Suppressor macrophage (primary cell): ENCODE measurements at regions not wholly inside any gene's neighbourhood (a gene's known extent, or its start where the extent isn't known, plus 50 kb on each side); places are given as distances from the start of the nearest gene placed in this dataset.

Source experiments
- DNase-seq, 4 experiments: peaks; one replicate each; pipeline ENCODE4 v3.0.0-alpha.2; 2020 to 2022

GRCh38 chr10:117673230-117674010 is 130.9 kb downstream of the EMX2 start:
- DNase-seq, result no peak

- no peak for DNase-seq
Measured at GRCh38 chr10:117674201-117674600, 131.7 kb downstream of the EMX2 start.

GRCh38 chr10:117674646-117675045 is 132.1 kb downstream of the EMX2 start:
- DNase-seq, result no peak

GRCh38 chr10:117675514-117676055 is 133.0 kb downstream of the EMX2 start:
- no peak for DNase-seq

GRCh38 chr10:117677239-117677638 is 134.7 kb downstream of the EMX2 start:
- no peak for DNase-seq

- DNase-seq, result no peak
Measured at GRCh38 chr10:117677890-117678500, 135.4 kb downstream of the EMX2 start.

DNA sequence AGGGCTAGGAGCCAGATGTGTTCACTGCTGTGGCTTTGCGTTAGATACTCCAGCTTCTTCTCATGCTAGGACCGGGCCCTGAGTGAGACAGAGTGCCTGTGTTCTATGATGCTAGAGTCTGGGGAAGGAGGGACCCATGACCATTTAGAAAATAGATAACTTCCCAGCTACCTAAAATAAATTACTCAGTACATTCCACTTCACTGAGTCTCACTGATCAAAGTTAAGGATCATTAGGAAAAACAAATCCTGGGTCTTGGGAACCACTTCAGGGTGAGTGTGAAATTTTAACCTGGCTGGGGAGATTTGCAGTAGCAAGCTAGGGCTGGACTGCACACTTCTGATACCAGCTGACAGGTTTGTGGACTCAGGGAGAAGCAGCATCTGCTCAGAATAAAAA is 138.1 kb downstream of the EMX2 start:
- no peak for DNase-seq

- DNase-seq, result no peak
Measured at GRCh38 chr10:117681104-117681503, 138.6 kb downstream of the EMX2 start.

- no peak for DNase-seq
Measured at GRCh38 chr10:117684046-117684610, 141.6 kb downstream of the EMX2 start.

GRCh38 chr10:117684672-117685211 is 142.2 kb downstream of the EMX2 start:
- DNase-seq, result peak in 1 of 4 experiments; percentile 1

GRCh38 chr10:117685431-117685830 is 142.9 kb downstream of the EMX2 start:
- DNase-seq, result no peak

DNA sequence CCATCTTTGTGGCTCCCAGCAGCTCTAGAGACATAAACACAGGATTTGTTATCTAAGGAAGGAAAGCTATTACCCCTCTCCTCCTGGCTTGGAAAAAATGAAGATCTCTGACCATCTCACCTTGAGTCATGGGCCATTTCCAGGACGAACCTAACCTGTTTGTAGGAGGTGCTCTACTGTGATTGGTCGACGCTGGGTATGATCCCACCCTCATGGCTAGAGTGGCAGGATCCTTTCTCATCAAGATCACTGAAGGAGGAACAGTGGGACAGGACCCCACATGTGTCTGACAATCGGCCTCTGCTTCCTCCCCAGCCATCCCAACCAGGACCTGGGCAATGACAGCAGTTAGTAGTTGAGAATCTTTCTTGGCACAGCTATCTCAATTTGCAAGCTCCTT is 144.1 kb downstream of the EMX2 start:
- no peak for DNase-seq

GRCh38 chr10:117688358-117688757 is 145.8 kb downstream of the EMX2 start:
- no peak for DNase-seq

- DNase-seq, result no peak
Measured at GRCh38 chr10:117689566-117689965, 147.0 kb downstream of the EMX2 start.

GRCh38 chr10:117690359-117690758 is 147.8 kb downstream of the EMX2 start:
- no peak for DNase-seq

- no peak for DNase-seq
Measured at GRCh38 chr10:117694190-117694589, 151.6 kb downstream of the EMX2 start.

DNA sequence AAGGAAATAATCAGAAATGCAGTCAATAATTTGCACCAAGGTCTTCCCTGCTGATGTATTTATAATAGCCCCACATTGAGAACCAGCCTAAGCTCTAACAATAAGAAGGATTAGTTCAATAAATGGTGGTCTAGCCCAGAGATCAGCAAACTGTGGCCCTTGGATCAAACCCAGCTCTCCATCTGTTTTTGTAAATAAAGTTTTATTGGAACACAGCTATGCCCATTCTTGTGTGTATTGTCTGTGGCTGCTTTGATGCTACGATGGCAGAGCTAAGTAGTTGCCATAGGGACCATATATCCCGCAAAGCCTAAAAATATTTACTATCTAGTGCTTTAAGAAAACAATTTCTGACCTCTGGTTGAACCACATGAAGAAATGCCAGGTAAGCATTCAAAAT is 154.9 kb downstream of the EMX2 start:
- no peak for DNase-seq

- no peak for DNase-seq
Measured at GRCh38 chr10:117698809-117699208, 156.3 kb downstream of the EMX2 start.

DNA sequence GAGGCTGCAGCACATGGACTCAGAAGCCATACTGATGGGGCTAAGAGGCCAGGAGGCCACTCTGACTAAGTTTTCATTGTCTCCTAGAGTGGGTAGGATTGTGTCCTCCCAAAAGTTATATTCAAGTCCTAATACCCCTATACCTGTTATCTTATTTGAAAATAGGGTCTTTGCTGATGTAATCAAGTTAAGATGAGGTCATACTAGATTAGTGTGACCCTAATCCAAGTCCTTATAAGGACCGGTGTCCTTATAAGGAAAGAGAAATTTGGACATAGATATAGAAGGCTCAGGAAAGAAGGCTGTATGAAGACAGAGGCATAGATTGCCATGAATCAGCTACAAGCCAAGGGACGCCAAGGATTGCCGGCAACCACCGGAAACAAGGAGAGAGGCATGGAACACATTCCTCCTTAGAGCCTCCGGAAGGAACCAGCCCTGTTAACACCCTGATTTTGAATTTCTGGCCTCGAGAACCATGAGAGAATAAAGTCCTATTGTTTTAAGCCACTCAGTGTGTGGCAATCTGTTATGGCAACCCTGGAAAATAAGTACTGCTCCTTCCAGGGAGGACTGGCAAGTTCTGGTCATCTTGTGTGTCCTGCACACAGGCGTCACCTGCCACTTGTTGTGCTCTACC is 157.0 kb downstream of the EMX2 start:
- no peak for DNase-seq

- no peak for DNase-seq
Measured at GRCh38 chr10:117710181-117710798, 167.7 kb downstream of the EMX2 start.

DNA sequence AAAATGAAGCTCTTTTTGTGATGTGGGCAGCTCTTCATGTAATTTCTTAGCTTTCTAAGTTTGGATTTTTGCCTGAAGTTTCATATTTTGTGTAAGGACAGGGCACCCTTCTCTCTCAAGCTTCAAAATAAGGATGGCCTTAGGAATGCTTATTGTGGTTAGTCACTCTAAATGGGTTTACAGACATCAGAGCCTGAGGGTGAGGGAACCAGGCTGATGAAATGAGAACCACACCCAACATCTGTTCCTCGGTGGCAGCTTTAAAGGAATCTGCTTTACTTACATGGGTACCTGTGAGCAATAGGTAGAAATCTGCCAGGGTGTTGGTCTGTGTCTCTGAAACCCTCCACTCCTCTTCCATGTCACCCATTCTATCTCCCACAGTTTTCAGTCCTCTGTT is 174.3 kb downstream of the EMX2 start:
- no peak for DNase-seq
